K562 (cell line): ENCODE measurements at regions not wholly inside any gene's neighbourhood (a gene's known extent, or its start where the extent isn't known, plus 50 kb on each side); places are given as distances from the start of the nearest gene placed in this dataset.

Experiments
- CBX5 ChIP-seq: IDR thresholded peaks from 2 replicates; pipeline ENCODE4 v1.6.1; 2014; ENCODE audit warnings: low read depth, borderline replicate concordance
- E2F3 ChIP-seq: fragments of 250-450 bp; sonication (Bioruptor Pico); IDR thresholded peaks from 2 replicates; pipeline ENCODE4 v1.4.0; 2020; ENCODE audit warnings: mild to moderate bottlenecking
- EP300 ChIP-seq: IDR thresholded peaks from 2 replicates; pipeline ENCODE4 v1.6.1; 2012; ENCODE audit warnings: low read length, improper control_type of control experiment
- NFRKB ChIP-seq: fragments of 450-650 bp; IDR thresholded peaks from 2 replicates; pipeline ENCODE4 v1.6.1; 2016; ENCODE audit warnings: low read depth
- TAF1 ChIP-seq: IDR thresholded peaks from 2 replicates; pipeline ENCODE4 v1.6.1; 2011; ENCODE audit warnings: mild to moderate bottlenecking, low read length, moderate library complexity; ENCODE audit not compliant: insufficient read depth, control insufficient read depth, severe bottlenecking; ENCODE audit errors: extremely low read depth
- TEAD4 ChIP-seq, 2 experiments: sonication (generic) in 1 of 2; formaldehyde crosslinking in 1 of 2; IDR thresholded peaks; 2 replicates each; pipeline versions ENCODE4 v1.6.1 to v1.8.0; 2012 to 2022; ENCODE audit warnings: borderline replicate concordance in 1 of 2, inconsistent platforms in 1 of 2, low read length in 1 of 2, mild to moderate bottlenecking in 1 of 2, missing genetic modification reagents in 1 of 2
- TF ChIP-seq, protein P1 (sequence below), 3 experiments: IDR thresholded peaks in 2 of 3; conservative IDR thresholded peaks in 1 of 3; 2 replicates each; pipeline ENCODE4 v1.5.1; 2011 to 2012; ENCODE audit warnings: low read length in 3 of 3, mild to moderate bottlenecking in 3 of 3, control low read depth in 2 of 3, improper control_type of control experiment in 1 of 3, inconsistent platforms in 1 of 3, low read depth in 1 of 3, mixed read lengths in 1 of 3, moderate library complexity in 1 of 3; ENCODE audit not compliant: insufficient read depth in 2 of 3
- TF ChIP-seq, protein P2 (sequence below), 2 experiments: fragments of 450-650 bp; formaldehyde crosslinking in 1 of 2; IDR thresholded peaks; 2 replicates each; pipeline versions ENCODE4 v1.4.0 to v1.6.1; 2014 to 2020; ENCODE audit warnings: mild to moderate bottlenecking in 2 of 2, borderline replicate concordance in 1 of 2, low read depth in 1 of 2
- TF ChIP-seq, protein P3 (sequence below): fragments of 450-650 bp; IDR thresholded peaks from 2 replicates; pipeline ENCODE4 v1.6.1; 2016

DNA sequence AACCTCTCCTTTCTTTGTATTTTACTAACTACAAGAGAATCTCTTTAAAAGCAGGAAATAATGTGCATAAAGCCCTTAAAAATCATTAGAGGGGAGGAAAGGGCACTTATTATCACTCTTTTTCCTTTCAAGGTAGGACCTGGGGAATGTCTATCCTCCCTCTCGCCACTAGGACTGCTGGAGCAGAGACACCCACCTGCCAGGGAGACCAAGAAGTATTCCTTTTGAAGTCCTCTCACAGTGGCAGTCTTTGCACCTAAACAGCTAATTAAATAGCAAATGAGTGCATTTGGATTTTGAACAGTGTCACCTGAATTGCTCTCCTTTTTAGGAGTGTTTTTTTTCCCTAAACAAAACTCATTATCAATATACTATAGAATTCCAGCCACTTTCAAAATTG is 874.1 kb downstream of the ZPLD1 start:
- TF ChIP-seq TAF1 (no peak), TEAD4 (IDR thresholded peaks at IDR 0.05; ENCODE audit: low read length) (no peak), TEAD4 (CRISPR knock-in tag; IDR thresholded peaks at IDR 0.05; ENCODE audit: borderline replicate concordance) (no peak), NFRKB (no peak), CBX5 (no peak), E2F3 (CRISPR knock-in tag) (no peak), EP300 (no peak)
- TF ChIP-seq, protein P1, sequence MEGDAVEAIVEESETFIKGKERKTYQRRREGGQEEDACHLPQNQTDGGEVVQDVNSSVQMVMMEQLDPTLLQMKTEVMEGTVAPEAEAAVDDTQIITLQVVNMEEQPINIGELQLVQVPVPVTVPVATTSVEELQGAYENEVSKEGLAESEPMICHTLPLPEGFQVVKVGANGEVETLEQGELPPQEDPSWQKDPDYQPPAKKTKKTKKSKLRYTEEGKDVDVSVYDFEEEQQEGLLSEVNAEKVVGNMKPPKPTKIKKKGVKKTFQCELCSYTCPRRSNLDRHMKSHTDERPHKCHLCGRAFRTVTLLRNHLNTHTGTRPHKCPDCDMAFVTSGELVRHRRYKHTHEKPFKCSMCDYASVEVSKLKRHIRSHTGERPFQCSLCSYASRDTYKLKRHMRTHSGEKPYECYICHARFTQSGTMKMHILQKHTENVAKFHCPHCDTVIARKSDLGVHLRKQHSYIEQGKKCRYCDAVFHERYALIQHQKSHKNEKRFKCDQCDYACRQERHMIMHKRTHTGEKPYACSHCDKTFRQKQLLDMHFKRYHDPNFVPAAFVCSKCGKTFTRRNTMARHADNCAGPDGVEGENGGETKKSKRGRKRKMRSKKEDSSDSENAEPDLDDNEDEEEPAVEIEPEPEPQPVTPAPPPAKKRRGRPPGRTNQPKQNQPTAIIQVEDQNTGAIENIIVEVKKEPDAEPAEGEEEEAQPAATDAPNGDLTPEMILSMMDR (IDR thresholded peaks at IDR 0.05 in 2 of 3, conservative IDR thresholded peaks at IDR 0.05 in 1 of 3; ENCODE audit: insufficient read depth in 2 of 3, low read depth in 1 of 3, low read length in 3 of 3), result no peak
- TF ChIP-seq, protein P2, sequence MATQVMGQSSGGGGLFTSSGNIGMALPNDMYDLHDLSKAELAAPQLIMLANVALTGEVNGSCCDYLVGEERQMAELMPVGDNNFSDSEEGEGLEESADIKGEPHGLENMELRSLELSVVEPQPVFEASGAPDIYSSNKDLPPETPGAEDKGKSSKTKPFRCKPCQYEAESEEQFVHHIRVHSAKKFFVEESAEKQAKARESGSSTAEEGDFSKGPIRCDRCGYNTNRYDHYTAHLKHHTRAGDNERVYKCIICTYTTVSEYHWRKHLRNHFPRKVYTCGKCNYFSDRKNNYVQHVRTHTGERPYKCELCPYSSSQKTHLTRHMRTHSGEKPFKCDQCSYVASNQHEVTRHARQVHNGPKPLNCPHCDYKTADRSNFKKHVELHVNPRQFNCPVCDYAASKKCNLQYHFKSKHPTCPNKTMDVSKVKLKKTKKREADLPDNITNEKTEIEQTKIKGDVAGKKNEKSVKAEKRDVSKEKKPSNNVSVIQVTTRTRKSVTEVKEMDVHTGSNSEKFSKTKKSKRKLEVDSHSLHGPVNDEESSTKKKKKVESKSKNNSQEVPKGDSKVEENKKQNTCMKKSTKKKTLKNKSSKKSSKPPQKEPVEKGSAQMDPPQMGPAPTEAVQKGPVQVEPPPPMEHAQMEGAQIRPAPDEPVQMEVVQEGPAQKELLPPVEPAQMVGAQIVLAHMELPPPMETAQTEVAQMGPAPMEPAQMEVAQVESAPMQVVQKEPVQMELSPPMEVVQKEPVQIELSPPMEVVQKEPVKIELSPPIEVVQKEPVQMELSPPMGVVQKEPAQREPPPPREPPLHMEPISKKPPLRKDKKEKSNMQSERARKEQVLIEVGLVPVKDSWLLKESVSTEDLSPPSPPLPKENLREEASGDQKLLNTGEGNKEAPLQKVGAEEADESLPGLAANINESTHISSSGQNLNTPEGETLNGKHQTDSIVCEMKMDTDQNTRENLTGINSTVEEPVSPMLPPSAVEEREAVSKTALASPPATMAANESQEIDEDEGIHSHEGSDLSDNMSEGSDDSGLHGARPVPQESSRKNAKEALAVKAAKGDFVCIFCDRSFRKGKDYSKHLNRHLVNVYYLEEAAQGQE (IDR thresholded peaks at IDR 0.05; ENCODE audit: borderline replicate concordance), result no peak
- TF ChIP-seq, protein P2 (CRISPR knock-in tag; IDR thresholded peaks at IDR 0.05; ENCODE audit: low read depth), result no peak
- TF ChIP-seq, protein P3, sequence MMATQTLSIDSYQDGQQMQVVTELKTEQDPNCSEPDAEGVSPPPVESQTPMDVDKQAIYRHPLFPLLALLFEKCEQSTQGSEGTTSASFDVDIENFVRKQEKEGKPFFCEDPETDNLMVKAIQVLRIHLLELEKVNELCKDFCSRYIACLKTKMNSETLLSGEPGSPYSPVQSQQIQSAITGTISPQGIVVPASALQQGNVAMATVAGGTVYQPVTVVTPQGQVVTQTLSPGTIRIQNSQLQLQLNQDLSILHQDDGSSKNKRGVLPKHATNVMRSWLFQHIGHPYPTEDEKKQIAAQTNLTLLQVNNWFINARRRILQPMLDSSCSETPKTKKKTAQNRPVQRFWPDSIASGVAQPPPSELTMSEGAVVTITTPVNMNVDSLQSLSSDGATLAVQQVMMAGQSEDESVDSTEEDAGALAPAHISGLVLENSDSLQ, result no peak
